MCF 10A (cell line): ENCODE measurements at regions not wholly inside any gene's neighbourhood (a gene's known extent, or its start where the extent isn't known, plus 50 kb on each side); places are given as distances from the start of the nearest gene placed in this dataset.

Experiments
- BruUV-seq: library from RNA; stranded (reverse); fragments of 400-500 nt; replicated peaks from 2 replicates; lab custom pipeline; 2021; lab: Mats Ljungman, UMichigan
- CTCF ChIA-PET: fragments of 300-600 bp; sonication (Branson Sonifier 250); formaldehyde crosslinking; extraction: SDS; loops from one replicate; lab custom pipeline; 2021; ENCODE audit warnings: antibody characterized with exemption, inconsistent platforms; lab: Yijun Ruan, JAX
- POLR2A ChIA-PET: fragments of 300-600, 350-650 bp; sonication (Branson Sonifier 250); formaldehyde crosslinking; extraction: SDS; loops from one replicate; lab custom pipeline; 2020; ENCODE audit warnings: antibody characterized with exemption, inconsistent platforms; lab: Yijun Ruan, JAX
- DNase-seq: peaks from one replicate; pipeline ENCODE4 v3.0.0-alpha.2; 2018; ENCODE audit not compliant: unreplicated experiment
- H3K27ac Mint-ChIP-seq: one replicate; pipeline ENCODE4 v1.8.0; 2022; ENCODE audit warnings: mild to moderate bottlenecking, low read depth, mixed read lengths; ENCODE audit not compliant: unreplicated experiment
- H3K27me3 Mint-ChIP-seq: one replicate; pipeline ENCODE4 v1.8.0; 2022; ENCODE audit warnings: mixed read lengths; ENCODE audit not compliant: insufficient read depth, unreplicated experiment
- H3K36me3 Mint-ChIP-seq: one replicate; pipeline ENCODE4 v1.8.0; 2022; ENCODE audit warnings: mild to moderate bottlenecking, moderate library complexity, mixed read lengths; ENCODE audit not compliant: insufficient read depth, unreplicated experiment
- H3K4me1 Mint-ChIP-seq: one replicate; pipeline ENCODE4 v1.8.0; 2022; ENCODE audit warnings: mixed read lengths; ENCODE audit not compliant: insufficient read depth, unreplicated experiment
- H3K4me3 Mint-ChIP-seq: one replicate; pipeline ENCODE4 v1.8.0; 2022; ENCODE audit warnings: mild to moderate bottlenecking, moderate library complexity, mixed read lengths; ENCODE audit not compliant: unreplicated experiment
- H3K9me3 Mint-ChIP-seq: one replicate; pipeline ENCODE4 v1.8.0; 2022; ENCODE audit warnings: mixed read lengths; ENCODE audit not compliant: unreplicated experiment
- CTCF ChIP-seq: fragments of 200-600 bp; IDR thresholded peaks from one replicate; pipeline ENCODE4 v1.8.0; 2022; ENCODE audit warnings: antibody characterized with exemption, mild to moderate bottlenecking; ENCODE audit not compliant: unreplicated experiment
- intact Hi-C: fragments of 100-400 bp; cut with micrococcal nuclease; formaldehyde crosslinking; loops from 2 replicates; pipeline ENCODE4 v1.14.1; 2022

- Mint-ChIP-seq H3K36me3 (peaks cover 4% of the 10 kb centered on the region), H3K4me3 (no peak overlapping the region)
Measured at GRCh38 chr13:109697936-109698335, 88.4 kb downstream of the IRS2 start.

GRCh38 chr13:109695402-109696190 lies 90.8 kb downstream of the IRS2 start:
- Mint-ChIP-seq H3K36me3 (peaks cover 4% of the 10 kb centered on the region), H3K27ac (no peak overlapping the region), H3K4me1 (peaks cover 21% of the 10 kb centered on the region), H3K9me3 (no peaks in the 10 kb centered on the region), H3K27me3 (no peaks in the 10 kb centered on the region), H3K4me3 (no peak overlapping the region)
- ChIA-PET POLR2A (interaction anchor here (0.5 kb wide), 1 partner anchor 180 kb away, joined by 3 read pairs; no protein-coding TSS in a partner anchor), CTCF (interaction anchor here (0.7 kb wide), 1 partner anchor 55 kb away, joined by 3 read pairs; no protein-coding TSS in a partner anchor)
- TF ChIP-seq CTCF: no peak
- BruUV-seq: no TSS peak
- intact Hi-C loops: no loop called here
- no peak for DNase-seq

More at GRCh38 chr13:109697936-109698335, 88.4 kb downstream of the IRS2 start:
- BruUV-seq: no TSS peak
- Mint-ChIP-seq H3K27me3 (no peaks in the 10 kb centered on the region), H3K27ac (peak overlapping the region; percentile 6), H3K4me1 (peaks cover 22% of the 10 kb centered on the region), H3K9me3 (no peaks in the 10 kb centered on the region)
- ChIA-PET CTCF (interaction anchor here (0.6 to 0.7 kb wide), 2 partner anchors 408 to 515 kb away, joined by 3 read pairs; no protein-coding TSS in a partner anchor), POLR2A (no interaction called here)
- TF ChIP-seq CTCF: no peak
- DNase-seq: no peak
- intact Hi-C loops: no loop called here

- ChIA-PET POLR2A (interaction anchor here (0.5 kb wide), 1 partner anchor 180 kb away, joined by 3 read pairs; no protein-coding TSS in a partner anchor), CTCF (no interaction called here)
- Mint-ChIP-seq H3K4me3 (no peak overlapping the region), H3K9me3 (no peaks in the 10 kb centered on the region), H3K4me1 (peaks cover 15% of the 10 kb centered on the region), H3K36me3 (peaks cover 4% of the 10 kb centered on the region), H3K27ac (no peak overlapping the region), H3K27me3 (no peaks in the 10 kb centered on the region)
- no peak for DNase-seq
- intact Hi-C loops: no loop called here
- no TSS peak for BruUV-seq
- no peak for TF ChIP-seq CTCF
Measured at GRCh38 chr13:109694972-109695371, 91.4 kb downstream of the IRS2 start.

- H3K27me3 Mint-ChIP-seq: no peaks in the 10 kb centered on the region
- DNase-seq: no peak
- intact Hi-C loops: no loop called here
- POLR2A ChIA-PET: interaction anchor here (0.7 kb wide), 1 partner anchor 210 kb away, joined by 3 read pairs; no protein-coding TSS in a partner anchor
- CTCF ChIA-PET: interaction anchor here (0.7 kb wide), 1 partner anchor 9 kb away, joined by 3 read pairs; no protein-coding TSS in a partner anchor
- H3K4me3 Mint-ChIP-seq: no peak overlapping the region
- no TSS peak for BruUV-seq
- peaks cover 4% of the 10 kb centered on the region for H3K36me3 Mint-ChIP-seq
- no peak for TF ChIP-seq CTCF
- H3K27ac Mint-ChIP-seq: no peak overlapping the region
- peaks cover 11% of the 10 kb centered on the region for H3K4me1 Mint-ChIP-seq
- H3K9me3 Mint-ChIP-seq: no peaks in the 10 kb centered on the region
Measured at GRCh38 chr13:109693213-109693612, 93.2 kb downstream of the IRS2 start.
